ENCODE measurements at regions not wholly inside any gene's neighbourhood (a gene's known extent, or its start where the extent isn't known, plus 50 kb on each side); places are given as distances from the start of the nearest gene placed in this dataset.

DNA sequence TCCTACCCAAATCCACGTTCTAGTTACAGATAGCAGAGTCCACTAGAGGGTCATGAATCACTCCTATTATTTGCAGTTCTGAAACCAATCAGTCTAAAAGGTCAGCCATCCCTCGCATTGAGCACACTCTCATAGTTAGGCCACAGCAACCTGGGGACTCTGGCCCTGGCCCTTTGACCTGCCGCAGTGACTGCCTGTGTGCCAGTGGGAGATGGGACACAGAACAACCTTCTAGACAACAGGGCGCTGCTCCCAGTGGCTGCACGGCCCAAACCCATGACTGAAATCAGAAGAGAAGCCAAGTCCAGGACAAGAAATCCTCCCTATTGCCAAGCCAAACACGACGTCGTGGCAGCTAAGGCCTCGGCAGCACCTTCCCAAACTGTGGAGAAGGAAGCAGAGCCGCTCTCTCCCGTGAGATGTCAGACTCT, 158.5 kb downstream of the HERPUD2 start:
- no peak for DNase-seq (ENCODE audit: low read depth in 2 of 2)

DNA sequence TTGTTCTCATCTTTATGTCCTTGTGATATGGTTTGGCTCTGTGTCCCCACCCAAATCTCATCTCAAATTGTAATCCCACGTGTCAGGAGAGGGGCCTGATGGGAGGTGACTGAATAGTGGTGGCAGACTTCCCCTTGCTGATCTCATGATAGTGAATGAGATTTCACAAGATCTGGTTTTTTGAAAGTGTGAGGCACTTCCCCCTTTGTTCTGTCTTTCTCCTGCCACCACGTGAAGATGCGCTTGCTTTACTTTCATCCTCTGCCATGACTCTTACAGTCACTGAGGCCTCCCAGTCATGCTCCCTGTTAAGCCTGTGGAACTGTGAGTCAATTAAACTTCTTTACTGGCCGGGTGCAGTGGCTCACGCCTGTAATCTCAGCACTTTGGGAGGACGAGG, 161.0 kb downstream of the HERPUD2 start:
- DNase-seq (ENCODE audit: low read depth in 2 of 2) = no peak

DNA sequence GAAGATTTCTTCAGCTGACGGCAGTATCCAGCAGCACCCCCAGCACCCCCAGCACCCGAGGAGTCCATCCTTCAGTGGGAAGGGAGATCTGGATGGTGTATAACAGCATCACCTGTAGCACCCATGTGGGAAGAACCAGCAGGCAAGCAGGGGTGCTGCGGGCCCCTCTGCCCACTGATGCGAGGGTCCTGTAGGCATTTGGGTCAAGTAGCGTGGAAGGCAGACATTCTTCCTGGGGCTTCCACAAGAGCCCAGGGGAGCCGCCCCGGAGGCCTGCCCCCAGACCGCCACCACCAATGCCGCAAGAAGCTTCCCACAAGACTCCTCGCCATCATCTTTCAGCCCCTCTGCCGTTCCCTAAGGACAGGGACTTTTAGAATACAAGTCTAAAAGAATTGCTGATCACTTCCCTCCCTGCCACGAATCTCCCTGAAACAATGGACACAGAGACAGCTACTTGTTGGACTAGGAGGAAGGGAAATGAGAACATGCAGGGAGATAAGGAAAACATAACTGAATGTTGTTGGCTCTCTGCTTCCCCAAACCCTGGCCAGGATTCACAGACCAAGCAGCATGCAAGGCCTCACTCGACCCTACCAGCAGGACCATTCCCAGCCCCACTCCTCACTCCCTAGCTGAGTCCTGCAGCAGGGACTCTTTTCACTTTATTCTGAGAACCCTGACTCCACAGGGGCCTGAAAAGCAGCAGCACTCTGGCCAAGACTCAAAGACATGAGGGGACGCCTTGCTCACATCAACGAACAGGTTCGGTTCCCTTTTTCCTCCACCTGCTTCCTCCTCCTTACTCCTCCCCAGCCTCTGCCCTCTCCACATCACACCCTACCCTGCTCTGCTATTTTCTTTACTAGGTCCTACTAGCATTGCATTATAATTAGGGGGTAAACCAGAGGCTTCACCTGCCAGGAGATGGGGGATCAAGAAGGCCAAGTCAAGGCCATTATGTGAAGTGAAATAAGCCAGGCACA, 164.5 kb downstream of the HERPUD2 start:
- no peak for DNase-seq (ENCODE audit: low read depth in 2 of 2)

DNA sequence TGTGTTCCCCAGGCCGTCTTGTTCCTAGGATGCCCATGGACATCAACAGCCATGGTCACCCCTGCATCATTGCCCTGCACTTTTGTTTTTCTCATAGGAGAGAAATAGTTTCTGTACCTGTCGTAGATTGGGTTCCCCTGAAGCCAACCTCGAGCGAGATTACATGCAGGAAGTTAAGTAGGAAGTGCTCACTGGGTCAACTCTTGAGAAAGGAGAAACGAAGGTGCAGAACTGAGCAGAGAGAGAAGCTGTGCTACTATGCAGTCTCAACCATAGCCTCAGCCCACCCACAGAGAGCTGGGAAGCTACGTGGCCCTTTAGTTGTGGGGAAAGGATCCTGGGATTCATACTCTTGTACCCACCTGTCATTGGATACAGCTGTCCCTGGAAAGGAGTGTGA, 165.2 kb downstream of the HERPUD2 start:
- no peak for DNase-seq (ENCODE audit: low read depth in 2 of 2)

DNA sequence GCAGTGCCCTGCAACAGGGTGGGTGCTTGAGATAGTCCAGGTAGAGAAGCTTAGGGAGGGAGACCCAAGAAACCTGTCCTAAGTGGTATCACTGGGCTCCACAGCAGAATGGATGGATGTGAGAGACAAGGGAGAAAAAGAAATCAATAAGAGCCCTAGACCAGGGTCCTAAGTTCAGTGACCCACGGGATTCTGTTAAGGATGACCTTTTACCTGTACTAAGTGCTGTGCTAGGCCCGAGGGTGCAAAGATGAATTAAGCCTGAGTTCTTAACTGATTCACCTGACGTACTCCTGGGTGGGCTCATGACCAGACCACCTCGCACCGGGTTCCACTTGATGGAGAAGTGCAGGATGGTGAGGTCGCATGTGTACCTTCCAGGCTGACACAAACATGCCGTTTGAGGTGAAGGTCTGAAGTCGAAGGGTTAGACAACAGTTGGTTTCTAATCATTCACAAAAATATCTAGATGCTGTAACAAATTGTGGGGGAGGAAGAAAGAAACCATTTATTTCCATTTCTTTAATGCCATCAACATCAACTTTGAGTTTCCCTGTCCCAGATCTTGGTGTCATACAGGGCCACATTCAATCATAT, 166.5 kb downstream of the HERPUD2 start:
- no peak for DNase-seq (ENCODE audit: low read depth in 2 of 2)

DNA sequence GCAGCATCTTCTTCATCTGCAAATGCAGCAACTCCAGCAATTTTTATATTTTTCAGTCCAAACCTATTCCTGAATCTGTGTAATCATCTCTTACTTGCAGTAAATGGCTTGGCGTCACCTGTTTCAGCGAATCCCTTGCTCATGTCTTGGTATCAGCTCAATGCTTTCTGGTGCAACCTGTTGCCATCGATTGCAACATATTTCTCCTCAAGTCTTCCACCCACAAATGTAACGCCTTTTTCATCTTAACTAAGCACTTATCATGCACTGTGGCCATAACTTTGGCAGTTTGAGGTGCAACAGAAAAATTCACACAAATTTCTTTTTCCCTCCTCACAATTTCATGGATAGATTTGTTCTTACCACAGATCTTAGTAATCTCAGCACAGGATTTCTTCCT, 168.3 kb downstream of the HERPUD2 start:
- DNase-seq (ENCODE audit: low read depth in 2 of 2) = no peak

DNA sequence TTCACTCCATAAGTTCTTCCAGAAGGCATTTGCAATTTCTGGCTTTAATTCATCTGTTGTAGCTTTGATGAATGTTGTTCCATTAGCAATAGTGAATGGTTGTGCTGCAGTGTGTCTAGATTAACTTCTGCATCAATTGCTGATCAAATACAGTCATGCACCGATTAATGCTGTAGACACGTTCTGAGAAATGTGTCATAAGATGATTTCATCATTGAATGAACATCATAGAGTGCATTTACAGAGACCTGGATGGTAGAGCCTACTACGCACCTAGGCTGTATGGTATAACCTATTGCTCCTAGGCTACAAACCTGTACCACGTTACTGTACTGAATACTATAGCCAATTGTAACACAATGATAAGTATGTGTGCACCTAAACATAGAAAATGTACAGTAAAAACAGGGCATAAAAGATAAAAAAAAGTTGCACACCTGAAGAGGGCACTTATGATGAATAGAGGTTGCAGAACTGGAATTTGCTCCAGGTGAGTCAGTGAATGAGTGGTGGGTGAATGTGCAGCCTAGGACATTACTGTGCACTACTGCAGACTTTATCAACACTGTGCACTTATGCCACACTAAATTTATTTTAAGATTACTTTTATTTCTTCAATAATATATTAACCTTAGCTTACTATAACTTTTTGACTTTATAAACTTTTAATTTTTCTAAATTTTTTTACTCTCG, 170.7 kb downstream of the HERPUD2 start:
- DNase-seq (ENCODE audit: low read depth in 2 of 2) = no peak

DNA sequence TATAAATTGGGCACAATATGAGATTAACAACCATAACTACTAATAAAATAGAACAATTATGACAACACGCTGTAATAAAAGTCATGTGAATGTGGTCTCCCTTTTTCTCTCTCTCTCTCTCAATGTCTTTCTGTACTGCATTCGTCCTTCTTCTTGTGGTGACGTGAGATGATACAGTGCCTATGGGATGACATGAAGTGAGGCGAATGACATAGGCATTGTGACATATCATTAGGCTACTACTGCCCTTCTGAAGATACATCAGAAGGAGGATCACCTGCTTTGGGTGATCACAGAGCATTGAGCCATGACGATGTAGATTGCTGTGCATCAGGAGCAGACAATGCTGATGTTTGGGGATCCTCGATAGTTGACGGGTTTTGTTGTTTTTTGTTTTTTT, 171.6 kb downstream of the HERPUD2 start:
- no peak for DNase-seq (ENCODE audit: low read depth in 2 of 2)

DNA sequence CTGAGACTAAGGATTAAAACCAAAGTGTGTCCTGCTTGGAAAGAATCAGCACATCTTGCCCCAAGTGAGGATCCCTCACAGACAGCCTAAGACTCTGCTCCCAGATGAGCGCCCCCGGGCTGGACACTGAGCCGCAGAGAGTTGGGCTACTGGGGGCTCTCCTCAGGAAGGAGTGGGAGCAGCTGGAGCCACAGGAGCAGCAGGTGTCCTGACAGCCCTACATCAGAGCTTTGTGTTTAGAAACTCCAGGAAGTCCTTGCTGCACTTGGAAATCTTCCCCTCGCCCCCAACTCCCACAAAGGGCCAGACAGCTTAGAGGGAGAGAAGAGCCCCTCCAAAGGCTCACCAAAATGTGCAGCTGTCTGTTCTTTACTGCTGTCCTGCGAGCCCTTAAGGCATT, 172.2 kb downstream of the HERPUD2 start:
- DNase-seq (ENCODE audit: low read depth in 2 of 2) = no peak

DNA sequence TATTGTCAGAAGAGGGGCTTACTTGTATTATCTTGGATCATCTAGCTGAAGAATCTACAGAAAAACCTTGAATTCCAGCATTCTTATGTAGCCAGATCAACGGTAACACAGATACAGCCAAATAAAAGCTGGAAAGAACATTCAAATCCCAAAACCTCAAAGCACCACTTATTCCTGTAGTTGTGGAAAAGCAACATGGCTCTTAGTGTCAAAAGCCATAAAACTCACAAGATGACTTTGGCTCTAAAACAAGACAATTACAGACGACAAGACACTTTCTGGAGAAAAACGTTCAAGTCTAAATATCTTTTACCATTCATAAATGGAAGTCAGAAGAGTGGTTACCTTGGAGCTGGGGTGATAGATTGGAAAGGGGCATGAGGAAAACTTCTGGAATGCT, 173.0 kb downstream of the HERPUD2 start:
- no peak for DNase-seq (ENCODE audit: low read depth in 2 of 2)

DNA sequence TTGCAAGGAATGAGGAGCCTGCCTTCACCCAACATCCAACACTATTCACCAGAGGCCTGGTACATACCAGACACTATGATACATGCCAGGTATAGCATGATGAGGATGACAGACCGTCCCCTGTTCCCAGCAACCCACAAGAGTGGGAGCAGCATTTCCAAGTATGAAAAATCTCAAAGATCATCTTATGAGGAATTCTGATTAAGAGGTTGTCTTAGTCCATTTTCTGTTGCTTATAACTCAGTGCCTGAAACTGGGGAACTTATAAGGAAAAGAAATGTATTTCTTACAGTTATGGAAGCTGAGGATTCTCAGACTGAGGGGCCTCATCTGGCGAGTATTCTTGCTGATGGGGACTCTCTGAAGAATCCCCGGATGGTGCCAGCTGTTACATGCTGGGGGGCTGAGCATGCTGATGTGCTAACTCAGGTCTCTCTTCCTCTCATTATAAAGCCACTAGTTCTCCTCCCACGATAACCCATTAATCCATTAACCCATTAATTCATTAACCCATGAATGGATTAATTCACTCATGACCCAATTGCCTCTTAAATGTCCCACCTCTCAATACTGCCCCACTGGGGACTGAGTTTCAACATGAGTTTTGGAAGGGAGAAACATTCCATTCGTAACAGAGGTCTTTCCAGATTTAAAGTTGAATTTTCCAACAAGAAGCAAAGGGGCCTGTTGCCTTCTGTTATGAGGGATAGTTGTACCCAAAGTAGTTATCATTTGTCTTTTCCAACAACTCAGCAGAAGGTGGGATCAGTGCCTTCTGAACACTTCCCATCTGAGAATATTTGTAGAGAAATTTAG, 173.9 kb downstream of the HERPUD2 start:
- no peak for DNase-seq (ENCODE audit: low read depth in 2 of 2)

DNA sequence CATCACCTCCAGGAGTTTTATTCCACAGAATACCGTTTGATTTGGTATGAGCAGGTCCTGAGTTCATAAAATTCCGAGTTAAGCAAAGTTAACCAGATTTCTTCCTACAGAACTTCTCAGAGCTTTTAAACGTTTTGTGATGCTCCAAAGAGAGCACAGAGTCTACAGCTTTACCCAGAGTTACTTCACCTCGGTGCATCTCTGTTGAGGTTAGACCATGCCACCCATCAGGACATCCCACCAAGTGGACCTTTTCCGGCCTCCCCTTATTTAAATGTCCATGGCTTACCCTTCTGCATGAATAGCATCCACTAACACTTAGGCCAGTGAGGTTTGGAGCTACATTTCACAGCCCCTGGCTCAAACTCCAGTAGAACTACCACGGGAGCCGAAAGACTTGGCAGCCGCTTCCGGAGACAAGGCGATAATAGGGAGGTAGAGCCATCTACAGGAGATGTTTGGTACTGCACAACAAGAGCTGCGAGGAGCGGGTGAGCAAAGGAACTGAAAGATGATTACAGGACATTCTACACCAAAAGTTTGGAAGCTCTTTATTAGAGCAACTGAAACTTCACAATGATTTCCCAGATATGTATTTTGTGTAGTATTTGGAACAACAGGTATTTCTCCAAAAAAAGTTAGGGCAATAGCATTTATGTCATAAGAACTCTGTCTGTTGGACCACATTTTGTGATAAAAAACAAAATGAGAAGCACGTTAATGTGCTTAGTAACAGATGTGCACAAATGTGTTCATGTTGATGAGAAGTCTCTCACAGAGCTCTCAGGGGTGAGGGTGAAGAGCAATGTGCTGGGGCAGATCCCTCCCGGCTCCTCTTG, 174.7 kb downstream of the HERPUD2 start:
- DNase-seq (ENCODE audit: low read depth in 2 of 2) = peak; percentile 33 to 37

DNA sequence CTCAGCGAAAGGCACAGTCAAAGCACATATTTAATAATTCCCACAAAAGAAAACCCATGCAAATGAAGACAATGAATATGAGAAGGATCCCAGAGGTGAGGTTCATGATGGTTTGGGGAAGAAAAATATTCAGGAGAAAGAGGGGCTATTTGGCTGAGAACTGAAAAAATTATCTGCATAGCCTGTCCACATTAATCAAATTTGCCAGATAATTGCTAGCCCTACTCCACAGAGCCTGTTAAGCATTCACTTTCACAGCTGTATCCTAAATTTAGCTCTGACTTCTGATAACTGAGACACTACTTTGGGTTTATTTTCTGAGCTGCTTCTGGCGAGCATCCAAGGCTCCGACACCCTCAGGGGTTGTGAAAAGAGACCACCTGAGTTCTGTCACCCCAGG, 176.2 kb downstream of the HERPUD2 start:
- no peak for DNase-seq (ENCODE audit: low read depth in 2 of 2)

DNA sequence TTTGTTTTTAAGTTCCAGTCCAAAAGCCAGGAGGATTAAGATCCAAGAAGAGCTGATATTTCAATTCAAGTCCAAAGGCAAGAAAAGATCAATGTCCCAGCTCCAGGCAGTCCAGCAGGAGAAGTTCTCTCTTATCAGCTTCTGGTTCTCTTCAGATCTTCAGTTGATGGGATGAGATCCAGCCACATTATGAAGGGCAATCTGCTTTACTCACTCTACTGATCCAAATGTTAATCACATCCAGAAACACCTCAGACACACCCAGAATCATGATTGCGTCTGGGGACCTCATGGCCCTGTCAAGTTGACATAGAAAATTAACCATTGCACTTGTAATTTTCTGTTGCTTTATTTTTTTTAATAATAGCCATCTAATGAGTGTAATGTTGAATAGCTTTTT, 178.4 kb downstream of the HERPUD2 start:
- no peak for DNase-seq (ENCODE audit: low read depth in 2 of 2)

DNA sequence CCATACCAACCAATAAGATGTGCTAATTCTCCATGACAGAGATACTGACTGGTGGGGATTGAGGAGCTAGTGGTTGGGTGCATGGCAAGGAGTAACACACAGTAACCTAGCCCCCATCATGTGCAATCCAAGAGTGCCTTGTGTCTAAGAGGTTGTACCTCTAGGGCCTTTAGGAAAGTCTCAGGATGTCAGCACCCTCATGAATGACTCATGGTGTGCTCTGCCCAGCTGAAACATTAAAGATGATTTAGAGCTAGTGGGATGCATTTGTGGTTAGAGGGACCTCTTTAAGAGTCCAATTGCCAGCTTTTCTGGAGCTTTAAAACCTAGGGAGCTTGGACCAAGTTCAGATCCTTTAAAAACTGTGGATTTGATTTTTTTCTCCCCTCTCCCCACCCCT, 181.1 kb downstream of the HERPUD2 start:
- DNase-seq (ENCODE audit: low read depth in 2 of 2) = no peak

DNA sequence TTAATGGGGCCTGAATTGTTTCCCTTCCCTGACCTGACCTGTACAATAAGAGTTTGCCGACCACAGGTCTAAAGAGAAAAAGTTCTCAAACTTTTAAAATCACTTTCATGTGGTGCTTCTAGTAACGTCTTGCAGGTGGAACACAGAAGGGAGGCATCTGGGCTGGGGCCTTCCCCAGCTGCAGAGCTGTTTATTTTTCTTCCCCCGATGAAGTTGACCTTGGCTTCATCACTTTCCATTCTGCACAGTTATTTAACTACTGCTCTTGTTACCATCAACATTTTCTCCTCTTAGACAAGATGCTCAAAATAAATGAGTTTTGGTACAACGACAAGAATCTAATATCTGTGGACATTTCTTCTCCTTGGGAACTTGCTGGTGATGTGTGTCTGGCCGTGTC, 181.7 kb downstream of the HERPUD2 start:
- DNase-seq (ENCODE audit: low read depth in 2 of 2) = no peak

DNA sequence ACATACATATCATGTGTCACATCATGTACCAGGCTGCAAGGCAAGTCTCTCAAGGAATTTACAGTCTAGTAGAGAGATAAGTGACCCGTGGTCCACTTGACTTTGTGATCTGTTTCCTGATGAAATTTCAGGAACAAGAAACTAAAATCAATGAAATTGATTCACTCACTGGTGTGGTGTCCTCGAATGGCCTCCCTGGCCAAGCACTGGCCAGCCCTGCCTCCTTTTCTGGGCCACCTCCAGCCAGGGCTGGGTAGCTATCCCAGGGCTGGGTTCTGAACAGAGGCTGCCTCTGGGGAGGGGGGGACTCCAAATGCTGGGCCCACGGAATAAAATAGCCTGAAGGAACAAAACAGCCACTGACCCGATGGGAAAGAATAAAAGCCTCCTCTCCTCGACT, 182.2 kb downstream of the HERPUD2 start:
- DNase-seq (ENCODE audit: low read depth in 2 of 2) = no peak

DNA sequence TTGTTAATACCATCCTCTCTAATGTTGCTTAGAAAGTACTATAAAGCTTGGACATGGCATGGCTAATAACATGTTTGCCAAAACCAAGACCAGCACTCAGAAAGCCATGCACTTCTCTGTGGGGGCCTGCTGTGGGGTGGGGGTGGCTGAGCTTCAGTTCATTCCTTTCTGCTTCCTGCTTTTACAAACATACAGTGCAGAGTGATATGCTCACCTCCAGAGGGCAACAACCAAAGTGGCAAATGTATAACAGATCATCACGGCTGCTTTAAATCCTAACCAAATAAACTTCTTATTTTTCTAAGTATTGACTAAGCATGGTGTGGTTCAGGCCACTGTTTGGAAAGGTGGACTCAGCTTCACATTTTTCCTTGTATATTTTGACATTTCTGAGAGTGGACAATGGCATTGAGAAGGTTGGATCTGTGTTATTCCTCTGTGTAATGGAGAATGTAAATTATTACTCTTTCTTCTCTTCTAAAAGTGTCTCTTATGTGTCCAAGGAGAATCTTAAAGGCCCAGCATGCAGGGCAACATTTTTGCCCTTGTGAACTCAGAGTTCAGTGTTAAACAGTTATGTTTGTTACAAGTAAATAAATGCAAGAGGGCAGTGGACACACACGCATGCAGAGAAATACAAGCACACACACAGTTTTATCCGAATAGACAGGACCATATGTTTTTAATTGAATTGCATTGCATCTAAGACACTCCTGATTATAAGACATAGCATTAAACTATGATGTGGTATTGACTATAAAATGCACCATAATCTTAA, 186.1 kb downstream of the HERPUD2 start:
- no peak for DNase-seq (ENCODE audit: low read depth in 2 of 2)

DNA sequence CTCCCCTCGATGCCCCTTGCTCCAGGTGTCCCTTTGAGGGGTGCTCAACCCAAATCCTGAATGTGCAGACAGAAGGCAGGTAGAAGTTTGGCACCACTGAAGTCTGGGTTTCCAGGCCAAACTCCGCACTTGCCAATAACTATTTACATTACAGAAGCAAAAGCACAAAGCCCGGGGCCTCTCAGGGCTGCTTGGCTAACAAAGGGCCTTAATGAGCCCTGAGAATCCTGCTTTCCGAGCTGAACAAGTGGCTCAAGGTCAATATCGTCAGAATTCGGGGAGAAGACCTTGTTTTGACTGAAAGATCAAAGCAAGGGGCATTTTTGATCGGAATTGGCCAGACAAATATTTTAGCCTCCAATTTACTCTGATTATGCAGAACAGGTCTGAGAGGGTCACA, 189.9 kb downstream of the HERPUD2 start:
- DNase-seq (ENCODE audit: low read depth in 2 of 2) = no peak

DNA sequence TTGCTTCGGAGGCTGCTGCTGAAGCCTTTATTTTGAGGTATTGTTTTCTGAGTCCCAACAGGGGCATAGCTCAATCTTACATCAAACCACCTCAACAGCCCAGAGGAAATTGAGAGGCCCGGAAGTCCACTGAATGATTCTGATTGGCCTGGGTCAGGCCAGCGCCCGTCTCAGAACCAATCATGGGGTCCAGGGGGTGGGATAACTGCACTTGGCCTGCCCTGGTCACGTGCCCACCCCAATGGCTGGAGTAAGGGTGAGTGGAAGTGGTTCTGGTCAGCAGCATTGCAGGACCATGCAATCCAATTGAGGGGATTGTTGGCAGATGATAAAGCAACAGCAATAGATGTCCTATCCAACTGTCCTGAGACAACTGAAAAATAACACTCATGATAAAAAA, 190.6 kb downstream of the HERPUD2 start:
- no peak for DNase-seq (ENCODE audit: low read depth in 2 of 2)

Data from stimulated activated CD4-positive, alpha-beta T cell treated with anti-CD3 and anti-CD28 coated beads, Interleukin-4, amount 100 ng/mL, for 48 hours (primary cell).